Smooth muscle cell (in vitro differentiated cells): ENCODE measurements at regions not wholly inside any gene's neighbourhood (a gene's known extent, or its start where the extent isn't known, plus 50 kb on each side); places are given as distances from the start of the nearest gene placed in this dataset.

Source experiments
- DNase-seq: peaks from one replicate; lab custom pipeline; 2025; ENCODE audit not compliant: unreplicated experiment; lab: John Stamatoyannopoulos, UW
- H2AFZ ChIP-seq: fragments of 200-600 bp; sonication (generic); 2 replicates; pipeline ENCODE4 v1.6.0; 2016; ENCODE audit warnings: antibody characterized with exemption, low read depth, mild to moderate bottlenecking
- H3F3A ChIP-seq: fragments of 200-600 bp; sonication (generic); 2 replicates; pipeline ENCODE4 v1.6.0; 2017; ENCODE audit warnings: antibody characterized with exemption, low read depth
- H3K27ac ChIP-seq: fragments of 200-600 bp; sonication (generic); 2 replicates; pipeline ENCODE4 v1.5.1; 2016; ENCODE audit warnings: low read depth, mild to moderate bottlenecking
- H3K27me3 ChIP-seq: fragments of 200-600 bp; sonication (generic); 2 replicates; pipeline ENCODE4 v1.6.1; 2016; ENCODE audit warnings: low read depth, mild to moderate bottlenecking
- H3K36me3 ChIP-seq: fragments of 200-600 bp; sonication (generic); 2 replicates; pipeline ENCODE4 v1.5.1; 2016; ENCODE audit warnings: low read depth
- H3K4me1 ChIP-seq: fragments of 200-600 bp; sonication (generic); 2 replicates; pipeline ENCODE4 v1.5.1; 2016; ENCODE audit warnings: low read depth
- H3K4me2 ChIP-seq: fragments of 200-600 bp; sonication (generic); 2 replicates; pipeline ENCODE4 v1.6.0; 2016; ENCODE audit warnings: mild to moderate bottlenecking
- H3K4me3 ChIP-seq: fragments of 200-600 bp; sonication (generic); 2 replicates; pipeline ENCODE4 v1.5.1; 2016; ENCODE audit warnings: mild to moderate bottlenecking
- H3K79me2 ChIP-seq: fragments of 200-600 bp; sonication (generic); 2 replicates; pipeline ENCODE4 v1.6.0; 2016; ENCODE audit warnings: low read depth, mild to moderate bottlenecking
- H3K9ac ChIP-seq: fragments of 200-600 bp; sonication (generic); 2 replicates; pipeline ENCODE4 v1.6.0; 2016; ENCODE audit warnings: low read depth
- H3K9me3 ChIP-seq: fragments of 200-600 bp; sonication (generic); replicated peaks from 2 replicates; pipeline ENCODE4 v1.5.1; 2016; ENCODE audit warnings: low read depth
- H4K20me1 ChIP-seq: fragments of 200-600 bp; sonication (generic); 2 replicates; pipeline ENCODE4 v1.6.0; 2016; ENCODE audit warnings: low read depth
- WGBS: methylation state at CpG from one replicate; pipeline ENCODE4 v1.1.7; 2016; ENCODE audit warnings: low lambda C conversion rate; 5-methylcytosine and 5-hydroxymethylcytosine counted together
- TF ChIP-seq, protein P1 (sequence below): fragments of 200-600 bp; sonication (generic); IDR thresholded peaks from 2 replicates; pipeline ENCODE4 v1.5.1; 2017; ENCODE audit warnings: borderline replicate concordance, mild to moderate bottlenecking, antibody characterized with exemption; ENCODE audit not compliant: insufficient read depth, poor library complexity, severe bottlenecking

DNA sequence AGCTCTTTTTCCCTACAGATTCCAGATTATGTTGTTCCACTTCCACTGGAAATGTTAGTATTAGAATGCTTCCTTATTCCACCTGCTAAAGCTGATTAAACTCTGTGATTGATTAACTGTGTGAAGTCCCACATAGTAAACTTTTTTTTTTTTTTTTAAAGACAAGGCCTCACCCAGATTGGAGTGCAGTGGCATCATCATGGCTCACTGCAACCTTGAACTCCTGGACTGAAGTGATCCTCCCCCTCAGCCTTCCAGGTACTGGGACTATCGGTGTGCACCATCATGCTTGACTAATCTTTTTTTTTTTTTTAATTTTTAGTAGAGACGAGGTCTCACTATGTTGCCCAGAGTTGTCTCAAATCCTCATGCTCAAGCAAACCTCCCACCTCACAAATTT lies 108.5 kb upstream of the RBMS1 start:
- Histone ChIP-seq H3K4me3 (no peak overlapping the region), H3F3A (no peaks in the 10 kb centered on the region), H3K36me3 (no peaks in the 10 kb centered on the region), H4K20me1 (no peaks in the 10 kb centered on the region), H2AFZ (no peak overlapping the region), H3K4me1 (no peaks in the 10 kb centered on the region), H3K4me2 (no peak overlapping the region), H3K9me3 (no peaks in the 10 kb centered on the region), H3K27me3 (no peaks in the 10 kb centered on the region), H3K79me2 (no peaks in the 10 kb centered on the region), H3K27ac (no peak overlapping the region), H3K9ac (no peak overlapping the region)
- 92% methylated on average over 2 of the region's 2 CpGs for WGBS
- TF ChIP-seq, protein P1, sequence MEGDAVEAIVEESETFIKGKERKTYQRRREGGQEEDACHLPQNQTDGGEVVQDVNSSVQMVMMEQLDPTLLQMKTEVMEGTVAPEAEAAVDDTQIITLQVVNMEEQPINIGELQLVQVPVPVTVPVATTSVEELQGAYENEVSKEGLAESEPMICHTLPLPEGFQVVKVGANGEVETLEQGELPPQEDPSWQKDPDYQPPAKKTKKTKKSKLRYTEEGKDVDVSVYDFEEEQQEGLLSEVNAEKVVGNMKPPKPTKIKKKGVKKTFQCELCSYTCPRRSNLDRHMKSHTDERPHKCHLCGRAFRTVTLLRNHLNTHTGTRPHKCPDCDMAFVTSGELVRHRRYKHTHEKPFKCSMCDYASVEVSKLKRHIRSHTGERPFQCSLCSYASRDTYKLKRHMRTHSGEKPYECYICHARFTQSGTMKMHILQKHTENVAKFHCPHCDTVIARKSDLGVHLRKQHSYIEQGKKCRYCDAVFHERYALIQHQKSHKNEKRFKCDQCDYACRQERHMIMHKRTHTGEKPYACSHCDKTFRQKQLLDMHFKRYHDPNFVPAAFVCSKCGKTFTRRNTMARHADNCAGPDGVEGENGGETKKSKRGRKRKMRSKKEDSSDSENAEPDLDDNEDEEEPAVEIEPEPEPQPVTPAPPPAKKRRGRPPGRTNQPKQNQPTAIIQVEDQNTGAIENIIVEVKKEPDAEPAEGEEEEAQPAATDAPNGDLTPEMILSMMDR = no peak
- DNase-seq = no peak

DNA sequence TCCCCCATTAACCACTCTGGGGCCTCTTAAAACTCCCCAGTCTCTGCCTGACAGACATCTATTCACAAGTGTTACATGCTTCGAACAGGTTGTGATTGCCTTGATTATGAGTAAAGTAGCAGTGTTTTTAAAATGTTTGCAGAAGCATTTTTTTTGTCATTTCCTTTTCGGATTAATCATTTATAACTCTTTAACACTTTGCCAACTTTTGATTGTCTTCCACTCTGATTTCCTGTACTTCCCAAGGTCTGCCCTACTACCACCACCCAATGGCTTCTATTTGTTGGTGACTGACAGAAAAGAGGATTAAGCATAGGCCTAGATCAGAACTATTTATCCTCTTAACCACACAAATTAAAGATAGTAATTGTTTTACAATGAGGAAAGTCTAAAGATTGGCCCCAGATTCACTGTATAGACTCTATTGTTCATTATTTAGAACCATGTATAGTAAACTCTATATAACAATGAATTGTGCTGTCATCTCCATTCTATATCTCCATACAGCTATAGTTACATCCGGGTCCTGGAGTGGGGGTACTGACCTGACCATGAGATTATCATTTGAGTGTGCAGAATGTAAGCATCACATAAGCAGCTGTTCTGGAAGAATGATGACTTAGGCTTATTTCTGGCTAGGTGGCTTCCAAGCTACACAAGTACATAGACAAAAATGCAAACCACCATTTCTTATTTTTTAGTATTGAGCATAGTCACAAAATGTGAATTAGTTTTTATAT lies 110.3 kb upstream of the RBMS1 start:
- H4K20me1 ChIP-seq = no peaks in the 10 kb centered on the region
- no peak overlapping the region for H3K27ac ChIP-seq
- H2AFZ ChIP-seq = no peak overlapping the region
- no peak overlapping the region for H3K9ac ChIP-seq
- DNase-seq = no peak
- H3F3A ChIP-seq = no peaks in the 10 kb centered on the region
- no peaks in the 10 kb centered on the region for H3K27me3 ChIP-seq
- WGBS = 93% methylated on average over 3 of the region's 3 CpGs
- H3K79me2 ChIP-seq = no peaks in the 10 kb centered on the region
- H3K4me3 ChIP-seq = no peak overlapping the region
- H3K4me1 ChIP-seq = no peaks in the 10 kb centered on the region
- no peak overlapping the region for H3K4me2 ChIP-seq
- H3K36me3 ChIP-seq = no peaks in the 10 kb centered on the region
- no peaks in the 10 kb centered on the region for H3K9me3 ChIP-seq
- TF ChIP-seq, protein P1 = no peak

DNA sequence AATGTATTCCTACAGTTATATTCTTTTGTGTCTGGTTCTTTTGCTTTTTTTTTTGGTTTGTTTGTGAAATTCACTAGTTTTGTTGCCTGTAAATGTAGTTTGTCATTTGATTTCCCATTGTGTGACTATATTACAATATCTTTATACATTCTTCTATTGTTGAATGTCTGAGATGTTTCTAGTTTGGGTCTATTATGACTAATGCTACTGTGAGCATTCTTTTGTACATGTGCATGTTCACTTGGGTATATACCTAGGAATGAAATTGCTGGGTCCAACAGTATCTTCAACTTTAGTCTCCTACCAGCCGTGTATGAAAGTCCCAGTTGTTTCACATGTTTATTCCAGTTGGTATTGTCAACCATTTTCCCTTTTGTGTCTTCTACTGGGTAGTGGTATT lies 112.7 kb upstream of the RBMS1 start:
- H3K4me1 ChIP-seq = no peaks in the 10 kb centered on the region
- TF ChIP-seq, protein P1 = no peak
- H3K36me3 ChIP-seq = no peaks in the 10 kb centered on the region
- H3K79me2 ChIP-seq = no peaks in the 10 kb centered on the region
- H3K9me3 ChIP-seq = no peaks in the 10 kb centered on the region
- 93% methylated on average over 1 of the region's 1 CpG for WGBS
- H3K27ac ChIP-seq = no peak overlapping the region
- H3K9ac ChIP-seq = no peak overlapping the region
- H3K27me3 ChIP-seq = no peaks in the 10 kb centered on the region
- no peaks in the 10 kb centered on the region for H3F3A ChIP-seq
- no peaks in the 10 kb centered on the region for H4K20me1 ChIP-seq
- H2AFZ ChIP-seq = no peak overlapping the region
- no peak overlapping the region for H3K4me2 ChIP-seq
- H3K4me3 ChIP-seq = no peak overlapping the region
- DNase-seq = no peak

DNA sequence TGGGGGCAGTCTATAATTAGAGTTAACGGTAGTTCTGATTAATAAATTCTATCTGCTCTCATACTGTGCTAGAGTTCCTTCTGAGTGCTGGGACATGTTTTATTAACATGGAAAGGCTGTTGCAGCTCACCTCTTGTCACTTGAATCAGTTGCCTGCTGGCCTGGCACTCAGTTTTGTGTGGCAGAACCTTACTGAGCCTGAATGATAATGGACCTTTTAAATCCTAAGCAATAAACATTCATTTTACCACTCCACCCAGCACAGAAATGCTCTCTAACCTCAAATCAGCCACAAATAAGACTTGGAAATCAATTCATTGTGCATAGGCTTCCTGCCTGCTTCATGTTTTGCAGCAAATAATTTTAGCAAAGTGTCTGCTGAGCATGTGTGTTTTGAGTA lies 115.0 kb upstream of the RBMS1 start:
- TF ChIP-seq, protein P1 = no peak
- no peak overlapping the region for H3K4me2 ChIP-seq
- no peaks in the 10 kb centered on the region for H3K27me3 ChIP-seq
- H3K9ac ChIP-seq = no peak overlapping the region
- 93% methylated on average over 1 of the region's 1 CpG for WGBS
- H4K20me1 ChIP-seq = no peaks in the 10 kb centered on the region
- DNase-seq = no peak
- H3K9me3 ChIP-seq = no peaks in the 10 kb centered on the region
- H3K36me3 ChIP-seq = no peaks in the 10 kb centered on the region
- no peaks in the 10 kb centered on the region for H3K79me2 ChIP-seq
- H3K27ac ChIP-seq = no peak overlapping the region
- no peaks in the 10 kb centered on the region for H3F3A ChIP-seq
- H3K4me3 ChIP-seq = no peak overlapping the region
- no peaks in the 10 kb centered on the region for H3K4me1 ChIP-seq
- H2AFZ ChIP-seq = no peak overlapping the region
